Loucy (cell line): ENCODE measurements at regions not wholly inside any gene's neighbourhood (a gene's known extent, or its start where the extent isn't known, plus 50 kb on each side); places are given as distances from the start of the nearest gene placed in this dataset.

Experiments
- H2AFZ ChIP-seq: fragments of 200-600 bp; sonication (generic); 2 replicates; pipeline ENCODE4 v1.6.0; 2016; ENCODE audit warnings: antibody characterized with exemption, mild to moderate bottlenecking, low read length, moderate library complexity
- H3F3A ChIP-seq: fragments of 200-600 bp; 2 replicates; pipeline ENCODE4 v1.6.0; 2016; ENCODE audit warnings: antibody characterized with exemption, low read depth, mild to moderate bottlenecking
- H3K27me3 ChIP-seq: fragments of 200-600 bp; sonication (generic); 2 replicates; pipeline ENCODE4 v1.6.1; 2014; ENCODE audit warnings: low read length, mild to moderate bottlenecking; ENCODE audit not compliant: insufficient read depth, poor library complexity, severe bottlenecking
- H3K36me3 ChIP-seq: fragments of 200-600 bp; sonication (generic); 2 replicates; pipeline ENCODE4 v1.6.1; 2016; ENCODE audit warnings: low read length; ENCODE audit not compliant: insufficient read depth
- H3K4me1 ChIP-seq: fragments of 200-600 bp; sonication (generic); 2 replicates; pipeline ENCODE4 v1.5.1; 2014; ENCODE audit warnings: low read length, mild to moderate bottlenecking; ENCODE audit not compliant: insufficient read depth, poor library complexity, severe bottlenecking
- H3K4me2 ChIP-seq: fragments of 200-600 bp; sonication (generic); 2 replicates; pipeline ENCODE4 v1.6.0; 2014; ENCODE audit warnings: antibody characterized with exemption, low read length, low read depth, mild to moderate bottlenecking; ENCODE audit not compliant: poor library complexity, severe bottlenecking
- H3K4me3 ChIP-seq: fragments of 200-600 bp; sonication (generic); 2 replicates; pipeline ENCODE4 v1.5.1; 2014; ENCODE audit warnings: low read length, mild to moderate bottlenecking, mixed read lengths; ENCODE audit not compliant: poor library complexity, severe bottlenecking
- H3K79me2 ChIP-seq: fragments of 200-600 bp; sonication (generic); 2 replicates; pipeline ENCODE4 v1.6.1; 2014; ENCODE audit warnings: low read length; ENCODE audit not compliant: insufficient read depth
- H3K9ac ChIP-seq: fragments of 200-600 bp; sonication (generic); 2 replicates; pipeline ENCODE4 v1.6.0; 2014; ENCODE audit warnings: mild to moderate bottlenecking, low read depth, low read length, moderate library complexity; ENCODE audit not compliant: poor library complexity, severe bottlenecking
- H3K9me2 ChIP-seq: fragments of 200-600 bp; sonication (generic); replicated peaks from 2 replicates; pipeline ENCODE4 v1.6.1; 2016; ENCODE audit warnings: low read depth, low read length, mixed read lengths
- H3K9me3 ChIP-seq: fragments of 200-600 bp; sonication (generic); 2 replicates; pipeline ENCODE4 v1.6.1; 2014; ENCODE audit warnings: mild to moderate bottlenecking, antibody characterized with exemption, low read length, low read depth; ENCODE audit not compliant: insufficient read depth
- H4K20me1 ChIP-seq: fragments of 200-600 bp; sonication (generic); 2 replicates; pipeline ENCODE4 v1.6.0; 2014; ENCODE audit warnings: antibody characterized with exemption, low read length, mild to moderate bottlenecking; ENCODE audit not compliant: insufficient read depth, poor library complexity, severe bottlenecking
- CTCF ChIP-seq: fragments of 200-600 bp; sonication (generic); conservative IDR thresholded peaks from 2 replicates; pipeline ENCODE4 v1.5.1; 2014; ENCODE audit warnings: mild to moderate bottlenecking, antibody characterized with exemption, low read length
- EZH2phosphoT487 ChIP-seq: fragments of 200-600 bp; IDR thresholded peaks from 2 replicates; pipeline ENCODE4 v1.6.1; 2018; ENCODE audit warnings: antibody characterized with exemption, mild to moderate bottlenecking, moderate library complexity, borderline replicate concordance

GRCh38 chr4:103482893-103483292, 236.9 kb downstream of the TACR3 start:
- no peak overlapping the region for H3K4me2 ChIP-seq
- H3K4me3 ChIP-seq: no peak overlapping the region
- TF ChIP-seq CTCF (no peak), EZH2phosphoT487 (no peak)
- H2AFZ ChIP-seq: no peak overlapping the region
- no peaks in the 10 kb centered on the region for H3K9me3 ChIP-seq
- no peak overlapping the region for H3K9ac ChIP-seq
- H3K36me3 ChIP-seq: no peaks in the 10 kb centered on the region
- no peaks in the 10 kb centered on the region for H3K9me2 ChIP-seq
- no peaks in the 10 kb centered on the region for H3K4me1 ChIP-seq
- no peaks in the 10 kb centered on the region for H4K20me1 ChIP-seq
- H3F3A ChIP-seq: no peaks in the 10 kb centered on the region
- no peaks in the 10 kb centered on the region for H3K27me3 ChIP-seq
- no peaks in the 10 kb centered on the region for H3K79me2 ChIP-seq

GRCh38 chr4:103482471-103482870, 237.3 kb downstream of the TACR3 start:
- Histone ChIP-seq H3K79me2 (no peaks in the 10 kb centered on the region), H2AFZ (no peak overlapping the region), H3K9me2 (no peaks in the 10 kb centered on the region), H3K4me1 (no peaks in the 10 kb centered on the region), H3F3A (no peaks in the 10 kb centered on the region), H3K9ac (no peak overlapping the region), H3K4me2 (no peak overlapping the region), H3K9me3 (no peaks in the 10 kb centered on the region), H4K20me1 (no peaks in the 10 kb centered on the region), H3K27me3 (no peaks in the 10 kb centered on the region), H3K36me3 (no peaks in the 10 kb centered on the region), H3K4me3 (no peak overlapping the region)
- no peak for TF ChIP-seq EZH2phosphoT487
- no peak for TF ChIP-seq CTCF

GRCh38 chr4:103478734-103479133, 241.1 kb downstream of the TACR3 start:
- H3K4me1 ChIP-seq: no peaks in the 10 kb centered on the region
- H3K27me3 ChIP-seq: no peaks in the 10 kb centered on the region
- TF ChIP-seq CTCF (peak; percentile 50; the same call in 1 of the 2 replicates), EZH2phosphoT487 (no peak)
- H2AFZ ChIP-seq: no peak overlapping the region
- H3K9me3 ChIP-seq: no peaks in the 10 kb centered on the region
- H3K9ac ChIP-seq: no peak overlapping the region
- H3K9me2 ChIP-seq: no peaks in the 10 kb centered on the region
- no peak overlapping the region for H3K4me2 ChIP-seq
- H3F3A ChIP-seq: no peaks in the 10 kb centered on the region
- H3K79me2 ChIP-seq: no peaks in the 10 kb centered on the region
- no peaks in the 10 kb centered on the region for H4K20me1 ChIP-seq
- H3K36me3 ChIP-seq: no peaks in the 10 kb centered on the region
- H3K4me3 ChIP-seq: no peak overlapping the region
